ENCODE measurements at regions not wholly inside any gene's neighbourhood (a gene's known extent, or its start where the extent isn't known, plus 50 kb on each side); places are given as distances from the start of the nearest gene placed in this dataset.

DNA sequence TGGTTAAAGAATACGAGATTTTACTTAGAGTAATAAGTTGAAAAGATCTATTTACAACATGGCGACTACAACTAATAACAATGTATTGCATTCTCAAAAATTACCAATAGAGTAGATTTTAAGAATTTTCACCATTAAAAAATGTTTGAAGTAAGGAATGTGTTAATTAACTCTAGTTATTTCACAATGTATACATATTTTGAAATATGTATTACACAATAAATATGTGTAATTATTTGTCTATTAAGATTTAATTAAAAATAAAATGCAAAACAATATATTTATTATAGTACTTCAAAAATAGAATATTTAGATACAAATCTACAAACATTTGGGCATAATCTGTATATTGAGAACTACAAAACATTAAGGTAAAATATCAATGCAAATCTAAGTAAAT is 1326.3 kb upstream of the CDH6 start:
- ChIA-PET POLR2A (no interaction called here), CTCF (no interaction called here)
- TF ChIP-seq, protein P1, sequence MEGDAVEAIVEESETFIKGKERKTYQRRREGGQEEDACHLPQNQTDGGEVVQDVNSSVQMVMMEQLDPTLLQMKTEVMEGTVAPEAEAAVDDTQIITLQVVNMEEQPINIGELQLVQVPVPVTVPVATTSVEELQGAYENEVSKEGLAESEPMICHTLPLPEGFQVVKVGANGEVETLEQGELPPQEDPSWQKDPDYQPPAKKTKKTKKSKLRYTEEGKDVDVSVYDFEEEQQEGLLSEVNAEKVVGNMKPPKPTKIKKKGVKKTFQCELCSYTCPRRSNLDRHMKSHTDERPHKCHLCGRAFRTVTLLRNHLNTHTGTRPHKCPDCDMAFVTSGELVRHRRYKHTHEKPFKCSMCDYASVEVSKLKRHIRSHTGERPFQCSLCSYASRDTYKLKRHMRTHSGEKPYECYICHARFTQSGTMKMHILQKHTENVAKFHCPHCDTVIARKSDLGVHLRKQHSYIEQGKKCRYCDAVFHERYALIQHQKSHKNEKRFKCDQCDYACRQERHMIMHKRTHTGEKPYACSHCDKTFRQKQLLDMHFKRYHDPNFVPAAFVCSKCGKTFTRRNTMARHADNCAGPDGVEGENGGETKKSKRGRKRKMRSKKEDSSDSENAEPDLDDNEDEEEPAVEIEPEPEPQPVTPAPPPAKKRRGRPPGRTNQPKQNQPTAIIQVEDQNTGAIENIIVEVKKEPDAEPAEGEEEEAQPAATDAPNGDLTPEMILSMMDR (IDR thresholded peaks at IDR 0.05; ENCODE audit: control extremely low read depth, extremely low read depth, low read depth, missing control alignments): no peak
- no peak for DNase-seq (ENCODE audit: extremely low spot score)

DNA sequence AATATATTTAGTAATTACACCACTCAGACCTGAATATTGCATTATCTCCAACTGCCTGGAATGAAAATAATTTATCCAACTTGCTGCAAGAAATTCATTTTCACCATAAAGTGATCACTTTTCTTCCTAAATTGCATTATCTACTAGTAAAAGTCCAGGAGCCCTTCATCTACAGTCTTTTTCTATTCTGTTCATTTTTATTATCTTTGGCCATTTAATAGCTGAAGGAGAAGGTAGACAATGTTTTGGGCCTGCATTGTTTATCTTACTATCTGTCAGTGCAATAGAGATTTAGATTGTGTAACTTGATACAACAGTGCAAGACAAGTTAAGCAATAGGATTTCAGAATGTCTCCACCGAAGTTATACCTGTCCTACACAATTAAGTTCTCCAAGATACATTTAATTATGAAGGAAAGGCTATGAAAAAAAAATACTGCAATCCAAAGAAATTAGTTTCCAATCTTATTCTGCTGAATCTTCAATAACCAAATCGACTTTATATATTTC is 1339.7 kb upstream of the CDH6 start:
- DNase-seq (ENCODE audit: extremely low spot score): no peak
- TF ChIP-seq, protein P1 (IDR thresholded peaks at IDR 0.05; ENCODE audit: control extremely low read depth, extremely low read depth, low read depth, missing control alignments): no peak
- CTCF ChIA-PET: no interaction called here
- POLR2A ChIA-PET: no interaction called here

DNA sequence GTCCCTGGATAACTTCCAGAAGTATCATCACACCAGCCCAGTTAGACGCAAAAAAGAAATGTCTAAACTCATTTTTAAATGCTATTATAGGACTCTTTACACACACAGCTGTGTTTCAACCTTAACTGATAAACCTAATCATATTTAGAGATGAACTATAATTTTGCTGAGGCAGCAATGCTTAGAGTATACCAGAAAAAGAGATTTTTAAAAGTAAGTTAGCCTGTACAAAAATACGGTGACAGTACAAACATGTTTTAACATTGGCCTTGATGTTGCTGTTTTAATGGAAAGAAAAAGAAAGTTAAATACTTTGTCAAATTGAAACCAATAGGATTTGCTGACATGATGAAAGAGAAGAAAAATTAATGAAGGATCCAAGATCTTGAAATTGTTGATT is 1341.2 kb upstream of the CDH6 start:
- TF ChIP-seq, protein P1 (IDR thresholded peaks at IDR 0.05; ENCODE audit: control extremely low read depth, extremely low read depth, low read depth, missing control alignments): no peak
- ChIA-PET POLR2A (no interaction called here), CTCF (no interaction called here)
- DNase-seq (ENCODE audit: extremely low spot score): no peak

DNA sequence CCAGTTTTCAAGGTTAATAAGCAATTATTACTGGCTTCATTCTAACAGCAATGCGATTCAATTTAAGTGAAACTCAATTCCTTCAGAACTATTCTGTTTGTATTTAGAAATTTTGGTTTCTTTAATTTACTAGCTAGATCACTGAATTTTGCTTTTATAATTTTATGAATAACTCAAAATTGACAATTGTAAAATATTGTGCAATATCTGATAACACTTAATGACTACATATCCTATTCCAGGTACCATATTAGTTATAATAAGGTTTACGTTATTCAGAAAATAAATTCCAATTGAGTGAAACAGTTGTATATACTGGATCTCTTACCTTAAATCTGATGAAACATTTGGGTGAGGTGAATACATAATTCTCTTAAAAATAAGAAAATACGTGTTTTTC is 1348.3 kb upstream of the CDH6 start:
- TF ChIP-seq, protein P1 (IDR thresholded peaks at IDR 0.05; ENCODE audit: control extremely low read depth, extremely low read depth, low read depth, missing control alignments): no peak
- no peak for DNase-seq (ENCODE audit: extremely low spot score)
- ChIA-PET CTCF (no interaction called here), POLR2A (no interaction called here)

DNA sequence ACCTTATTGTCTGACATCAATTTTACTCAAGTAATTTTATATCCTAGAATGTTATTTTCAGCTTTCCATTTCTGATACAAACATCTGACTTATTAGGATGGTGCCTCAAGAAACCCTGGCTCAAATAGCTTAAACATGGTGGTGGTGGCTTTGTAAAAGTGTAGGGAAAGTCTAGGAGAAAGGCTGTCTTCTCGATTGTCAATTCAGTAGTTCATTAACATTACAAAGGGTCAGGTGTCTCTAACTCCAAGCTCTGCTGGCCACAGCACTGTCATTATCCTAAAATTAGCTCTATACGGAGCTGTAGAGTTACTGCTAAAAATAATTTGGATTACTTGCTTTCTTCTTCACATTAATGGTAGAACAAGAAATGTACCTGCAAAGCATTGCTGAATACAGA is 1360.1 kb upstream of the CDH6 start:
- TF ChIP-seq, protein P1 (IDR thresholded peaks at IDR 0.05; ENCODE audit: control extremely low read depth, extremely low read depth, low read depth, missing control alignments): no peak
- POLR2A ChIA-PET: no interaction called here
- DNase-seq (ENCODE audit: extremely low spot score): no peak
- CTCF ChIA-PET: interaction anchor here (1.2 kb wide), 1 partner anchor 18 kb away, joined by 3 read pairs; no protein-coding TSS in a partner anchor

DNA sequence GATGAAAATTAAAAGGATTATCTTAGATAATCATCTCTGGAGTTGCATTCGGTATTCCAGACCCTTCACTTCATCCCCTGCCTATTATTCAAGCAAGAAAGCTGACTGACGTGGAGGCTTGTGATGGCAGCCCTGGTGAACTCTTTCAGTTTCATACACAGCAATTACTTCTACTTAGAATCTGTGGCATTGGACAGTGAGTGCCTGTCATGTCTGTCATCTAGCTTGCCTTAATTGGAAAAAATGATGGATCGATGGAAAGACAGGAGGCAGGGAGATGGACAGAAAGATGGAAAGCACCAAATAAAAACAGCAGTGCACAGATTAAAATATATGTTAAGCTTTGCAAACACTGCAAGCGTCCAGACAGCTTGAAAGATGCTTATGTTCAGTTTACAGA is 1371.0 kb upstream of the CDH6 start:
- ChIA-PET CTCF (no interaction called here), POLR2A (no interaction called here)
- TF ChIP-seq, protein P1 (IDR thresholded peaks at IDR 0.05; ENCODE audit: control extremely low read depth, extremely low read depth, low read depth, missing control alignments): no peak
- DNase-seq (ENCODE audit: extremely low spot score): no peak

All from GM10248 (cell line).